PC-9 (cell line): ENCODE measurements at regions not wholly inside any gene's neighbourhood (a gene's known extent, or its start where the extent isn't known, plus 50 kb on each side); places are given as distances from the start of the nearest gene placed in this dataset.

Source experiments
- BruUV-seq: library from RNA; stranded (reverse); fragments of 400-500 nt; replicated peaks from 2 replicates; lab custom pipeline; 2021; lab: Mats Ljungman, UMichigan
- CTCF ChIA-PET: fragments of 300-600 bp; sonication (Branson Sonifier 250); formaldehyde crosslinking; loops from one replicate; lab custom pipeline; 2022; ENCODE audit warnings: antibody characterized with exemption; lab: Charles Lee
- POLR2A ChIA-PET: fragments of 300-600 bp; sonication (Branson Sonifier 250); formaldehyde crosslinking; loops from one replicate; lab custom pipeline; 2022; ENCODE audit warnings: antibody characterized with exemption; ENCODE audit not compliant: unreplicated experiment; lab: Charles Lee
- DNase-seq, 2 experiments: peaks; one replicate each; pipeline versions ENCODE4 v3.0.0 to v3.0.0-alpha.2; 2015 to 2022; ENCODE audit warnings: mixed read lengths in 1 of 2
- H2AFZ ChIP-seq: fragments of 200-600 bp; sonication (generic); 2 replicates; pipeline ENCODE4 v1.8.1; 2017; ENCODE audit warnings: antibody characterized with exemption
- H3F3A ChIP-seq: fragments of 200-600 bp; sonication (generic); 2 replicates; pipeline ENCODE4 v1.8.1; 2017; ENCODE audit warnings: antibody characterized with exemption, mild to moderate bottlenecking, low read depth; ENCODE audit not compliant: insufficient read depth
- H3K27ac ChIP-seq: fragments of 200-600 bp; sonication (generic); 2 replicates; pipeline ENCODE4 v1.6.1; 2016; ENCODE audit warnings: mixed run types
- H3K27me3 ChIP-seq: fragments of 200-600 bp; sonication (generic); 2 replicates; pipeline ENCODE4 v1.6.1; 2016; ENCODE audit warnings: low read depth, mixed run types; ENCODE audit not compliant: insufficient read depth
- H3K36me3 ChIP-seq: fragments of 200-600 bp; sonication (generic); 2 replicates; pipeline ENCODE4 v1.6.1; 2016; ENCODE audit warnings: low read depth, mixed run types
- H3K4me1 ChIP-seq: fragments of 200-600 bp; sonication (generic); replicated peaks from 2 replicates; pipeline ENCODE4 v1.6.1; 2016; ENCODE audit warnings: mixed run types; ENCODE audit not compliant: insufficient read depth
- H3K4me2 ChIP-seq: fragments of 200-600 bp; sonication (generic); 2 replicates; pipeline ENCODE4 v1.6.1; 2017; ENCODE audit warnings: mixed run types
- H3K4me3 ChIP-seq: fragments of 200-600 bp; sonication (generic); 2 replicates; pipeline ENCODE4 v1.6.1; 2016; ENCODE audit warnings: mixed run types
- H3K79me2 ChIP-seq: fragments of 200-600 bp; sonication (generic); 2 replicates; pipeline ENCODE4 v1.6.1; 2017; ENCODE audit warnings: low read depth, mixed run types
- H3K9me2 ChIP-seq: fragments of 200-600 bp; sonication (generic); 2 replicates; pipeline ENCODE4 v1.8.1; 2017; ENCODE audit warnings: mild to moderate bottlenecking; ENCODE audit not compliant: insufficient read depth
- H3K9me3 ChIP-seq: fragments of 200-600 bp; sonication (generic); 2 replicates; pipeline ENCODE4 v1.8.1; 2016; ENCODE audit warnings: low read depth; ENCODE audit not compliant: insufficient read depth
- H4K20me1 ChIP-seq: fragments of 200-600 bp; sonication (generic); 2 replicates; pipeline ENCODE4 v1.8.1; 2017; ENCODE audit not compliant: insufficient read depth
- CTCF ChIP-seq: fragments of 200-600 bp; sonication (generic); conservative IDR thresholded peaks from 2 replicates; pipeline ENCODE4 v1.6.1; 2017; ENCODE audit warnings: mixed run types, antibody characterized with exemption, mild to moderate bottlenecking, moderate library complexity
- EZH2 ChIP-seq: fragments of 200-600 bp; sonication (generic); IDR thresholded peaks from 2 replicates; pipeline ENCODE4 v1.8.0; 2017; ENCODE audit warnings: antibody characterized with exemption, low read depth
- intact Hi-C: fragments of 100-400 bp; cut with micrococcal nuclease; formaldehyde crosslinking; loops from one replicate; pipeline ENCODE4 v1.10.0; 2022; ENCODE audit not compliant: unreplicated experiment

GRCh38 chr5:128896675-128897074 lies 68.6 kb upstream of the SLC27A6 start:
- Histone ChIP-seq H3K36me3 (no peaks in the 10 kb centered on the region), H3K79me2 (no peaks in the 10 kb centered on the region), H3K4me1 (no peaks in the 10 kb centered on the region), H3K9me3 (no peaks in the 10 kb centered on the region), H3K27me3 (no peaks in the 10 kb centered on the region), H3F3A (no peaks in the 10 kb centered on the region), H3K9me2 (no peaks in the 10 kb centered on the region), H3K27ac (no peak overlapping the region), H4K20me1 (no peaks in the 10 kb centered on the region), H3K4me2 (no peak overlapping the region), H3K4me3 (no peak overlapping the region), H2AFZ (no peak overlapping the region)
- POLR2A ChIA-PET, result no interaction called here
- TF ChIP-seq CTCF (no peak), EZH2 (no peak)
- BruUV-seq, result no TSS peak
- CTCF ChIA-PET, result no interaction called here
- intact Hi-C loops, result no loop called here
- no peak for DNase-seq

GRCh38 chr5:128903550-128903949 lies 61.7 kb upstream of the SLC27A6 start:
- no peak for TF ChIP-seq EZH2
- no peak for TF ChIP-seq CTCF
- H3K4me1 ChIP-seq, result no peaks in the 10 kb centered on the region
- H3K27ac ChIP-seq, result no peak overlapping the region
- H2AFZ ChIP-seq, result no peak overlapping the region
- H3K36me3 ChIP-seq, result no peaks in the 10 kb centered on the region
- no peak overlapping the region for H3K4me3 ChIP-seq
- no peaks in the 10 kb centered on the region for H3K27me3 ChIP-seq
- intact Hi-C loops, result loop anchor here (5.0 kb wide), 2 partner anchors 691 to 1341 kb away; no protein-coding TSS in a partner anchor
- H3K4me2 ChIP-seq, result no peak overlapping the region
- H3K79me2 ChIP-seq, result no peaks in the 10 kb centered on the region
- no peak for DNase-seq
- ChIA-PET POLR2A (no interaction called here), CTCF (no interaction called here)
- H3F3A ChIP-seq, result no peaks in the 10 kb centered on the region
- BruUV-seq, result no TSS peak
- H3K9me3 ChIP-seq, result no peaks in the 10 kb centered on the region
- no peaks in the 10 kb centered on the region for H3K9me2 ChIP-seq
- no peaks in the 10 kb centered on the region for H4K20me1 ChIP-seq

GRCh38 chr5:128904805-128905567 lies 60.3 kb upstream of the SLC27A6 start:
- TF ChIP-seq EZH2 (no peak), CTCF (no peak)
- Histone ChIP-seq H3K27me3 (no peaks in the 10 kb centered on the region), H2AFZ (no peak overlapping the region), H3K4me2 (no peak overlapping the region), H4K20me1 (no peaks in the 10 kb centered on the region), H3K9me3 (no peaks in the 10 kb centered on the region), H3K9me2 (no peaks in the 10 kb centered on the region), H3K4me3 (no peak overlapping the region), H3K79me2 (no peaks in the 10 kb centered on the region), H3F3A (no peaks in the 10 kb centered on the region), H3K36me3 (no peaks in the 10 kb centered on the region), H3K27ac (no peak overlapping the region), H3K4me1 (no peaks in the 10 kb centered on the region)
- POLR2A ChIA-PET, result no interaction called here
- no TSS peak for BruUV-seq
- DNase-seq, result no peak
- intact Hi-C loops, result loop anchor here (1.0 to 5.0 kb wide), 4 partner anchors 222 to 1343 kb away; no protein-coding TSS in a partner anchor
- CTCF ChIA-PET, result interaction anchor here (0.6 kb wide), 1 partner anchor 866 kb away, joined by 3 read pairs; no protein-coding TSS in a partner anchor
